GM23248 (cell line): ENCODE measurements at regions not wholly inside any gene's neighbourhood (a gene's known extent, or its start where the extent isn't known, plus 50 kb on each side); places are given as distances from the start of the nearest gene placed in this dataset.

ENCODE experiments used
- EZH2 ChIP-seq: fragments of 200-600 bp; sonication (generic); IDR thresholded peaks from 2 replicates; pipeline ENCODE4 v1.6.1; 2018; ENCODE audit warnings: antibody characterized with exemption, mild to moderate bottlenecking; ENCODE audit not compliant: insufficient read depth, poor library complexity, severe bottlenecking
- EZH2phosphoT487 ChIP-seq: fragments of 200-600 bp; sonication (generic); IDR thresholded peaks from 2 replicates; pipeline ENCODE4 v1.6.1; 2018; ENCODE audit warnings: antibody characterized with exemption, moderate library complexity, mild to moderate bottlenecking, low read depth; ENCODE audit not compliant: insufficient read depth

DNA sequence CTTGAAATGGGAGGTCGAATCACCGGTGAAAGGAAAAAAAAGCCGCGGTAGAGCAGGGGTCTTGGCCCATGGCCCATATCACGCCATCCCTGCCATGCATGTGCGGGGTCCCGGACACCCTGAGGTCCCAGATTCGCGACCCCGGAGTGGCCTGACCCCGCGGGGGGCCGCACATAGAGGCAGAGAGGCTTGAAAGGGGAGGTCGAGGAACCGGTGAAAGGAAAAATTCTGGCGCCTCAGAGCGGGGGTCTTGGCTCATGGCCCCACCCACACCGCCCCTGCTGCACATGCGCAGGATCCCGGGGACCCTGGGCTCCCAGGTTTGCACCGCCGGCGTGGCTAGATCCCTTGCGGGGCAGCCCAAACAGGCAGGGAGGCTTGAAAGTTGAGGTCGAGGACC, 319.8 kb downstream of the ALG10 start:
- no peak for TF ChIP-seq EZH2
- TF ChIP-seq EZH2phosphoT487: no peak
